WTC11 (cell line): ENCODE measurements at regions not wholly inside any gene's neighbourhood (a gene's known extent, or its start where the extent isn't known, plus 50 kb on each side); places are given as distances from the start of the nearest gene placed in this dataset.

Source experiments
- CTCF ChIP-seq: fragments of 200-600 bp; IDR thresholded peaks from 2 replicates; pipeline ENCODE4 v1.8.0; 2022; ENCODE audit warnings: antibody characterized with exemption
- ETV6 ChIP-seq: sonication (generic); formaldehyde crosslinking; IDR thresholded peaks from 2 replicates; pipeline ENCODE4 v1.8.1; 2022; ENCODE audit warnings: mild to moderate bottlenecking, missing genetic modification reagents
- HMGXB4 ChIP-seq: sonication (generic); formaldehyde crosslinking; IDR thresholded peaks from 2 replicates; pipeline ENCODE4 v1.8.1; 2023; ENCODE audit warnings: mild to moderate bottlenecking, moderate library complexity, missing genetic modification reagents
- IRF2 ChIP-seq: sonication (generic); formaldehyde crosslinking; IDR thresholded peaks from 2 replicates; pipeline ENCODE4 v1.8.0; 2022; ENCODE audit warnings: low read depth, missing genetic modification reagents, borderline replicate concordance
- NR3C1 ChIP-seq: sonication (generic); formaldehyde crosslinking; conservative IDR thresholded peaks from 2 replicates; pipeline ENCODE4 v1.8.1; 2023; ENCODE audit warnings: low read depth, mild to moderate bottlenecking, missing genetic modification reagents
- PRDM15 ChIP-seq: sonication (generic); formaldehyde crosslinking; IDR thresholded peaks from 2 replicates; pipeline ENCODE4 v1.8.0; 2022; ENCODE audit warnings: missing genetic modification reagents
- SMAD4 ChIP-seq: sonication (generic); formaldehyde crosslinking; IDR thresholded peaks from 2 replicates; pipeline ENCODE4 v1.8.0; 2022; ENCODE audit warnings: mild to moderate bottlenecking, missing genetic modification reagents
- STAT6 ChIP-seq: sonication (generic); formaldehyde crosslinking; conservative IDR thresholded peaks from 2 replicates; pipeline ENCODE4 v1.8.1; 2023; ENCODE audit warnings: mild to moderate bottlenecking, low read depth, missing genetic modification reagents, moderate library complexity
- ZBTB21 ChIP-seq: sonication (generic); formaldehyde crosslinking; IDR thresholded peaks from 2 replicates; pipeline ENCODE4 v1.8.1; 2023; ENCODE audit warnings: mild to moderate bottlenecking, missing genetic modification reagents, borderline replicate concordance
- ZNF416 ChIP-seq: fragments of 250-450 bp; sonication (Bioruptor Pico); IDR thresholded peaks from 2 replicates; pipeline ENCODE4 v1.9.0; 2021; ENCODE audit warnings: mild to moderate bottlenecking, inconsistent platforms
- ZNF425 ChIP-seq: fragments of 250-450 bp; sonication (Bioruptor Pico); conservative IDR thresholded peaks from 2 replicates; pipeline ENCODE4 v1.9.0; 2021; ENCODE audit warnings: mild to moderate bottlenecking
- ZNF512 ChIP-seq: sonication (generic); formaldehyde crosslinking; IDR thresholded peaks from 2 replicates; pipeline ENCODE4 v1.8.1; 2022; ENCODE audit warnings: missing genetic modification reagents, borderline replicate concordance

GRCh38 chr6:48990739-48991138 is 472.3 kb downstream of the MMUT start:
- TF ChIP-seq ZBTB21 (CRISPR knock-in tag) (no peak), CTCF (no peak), ZNF425 (CRISPR knock-in tag) (no peak), HMGXB4 (CRISPR knock-in tag) (no peak), ZNF416 (no peak), NR3C1 (no peak), STAT6 (CRISPR knock-in tag) (no peak), ETV6 (no peak), IRF2 (CRISPR knock-in tag) (no peak), PRDM15 (no peak), SMAD4 (CRISPR knock-in tag) (no peak), ZNF512 (no peak)
